SH-SY5Y (cell line): ENCODE measurements at regions not wholly inside any gene's neighbourhood (a gene's known extent, or its start where the extent isn't known, plus 50 kb on each side); places are given as distances from the start of the nearest gene placed in this dataset.

Experiments used
- GATA2 ChIP-seq: IDR thresholded peaks from 2 replicates; pipeline ENCODE4 v1.6.1; 2011; ENCODE audit warnings: mild to moderate bottlenecking, low read depth, low read length
- GATA3 ChIP-seq: IDR thresholded peaks from 2 replicates; pipeline ENCODE4 v1.6.1; 2011; ENCODE audit warnings: low read depth, mild to moderate bottlenecking, low read length, moderate library complexity

GRCh38 chr12:29050503-29050902 lies 98.6 kb upstream of the FAR2 start:
- TF ChIP-seq GATA3: no peak
- TF ChIP-seq GATA2: no peak
